GM18519 (cell line): ENCODE measurements at regions not wholly inside any gene's neighbourhood (a gene's known extent, or its start where the extent isn't known, plus 50 kb on each side); places are given as distances from the start of the nearest gene placed in this dataset.
"Not testable (repeated sequence)": the region's sequence is repeated elsewhere in the genome, so short reads cannot be mapped to it uniquely, and the experiment has no call there.

Source experiments
- ATAC-seq: cut with Tn5 transposase; IDR thresholded peaks from one replicate; pipeline ENCODE4 v1.9.1; 2021; ENCODE audit warnings: mild to moderate bottlenecking, moderate library complexity; ENCODE audit not compliant: unreplicated experiment, low FRiP score

GRCh38 chr10:108639010-108639409, 1284.3 kb downstream of the XPNPEP1 start:
- no peak for ATAC-seq

GRCh38 chr10:108638225-108638624, 1285.1 kb downstream of the XPNPEP1 start:
- no peak for ATAC-seq

GRCh38 chr10:108633046-108633445, 1290.3 kb downstream of the XPNPEP1 start:
- ATAC-seq = no peak

GRCh38 chr10:108632144-108632543, 1291.2 kb downstream of the XPNPEP1 start:
- no peak for ATAC-seq

GRCh38 chr10:108631332-108631731, 1292.0 kb downstream of the XPNPEP1 start:
- peak; percentile 93 for ATAC-seq

- no peak for ATAC-seq
Measured at GRCh38 chr10:108629834-108630233, 1293.5 kb downstream of the XPNPEP1 start.

GRCh38 chr10:108624052-108624451, 1299.3 kb downstream of the XPNPEP1 start:
- no peak for ATAC-seq

GRCh38 chr10:108620821-108621534, 1302.3 kb downstream of the XPNPEP1 start:
- ATAC-seq = no peak

GRCh38 chr10:108616559-108617285, 1306.6 kb downstream of the XPNPEP1 start:
- peak; percentile 42 for ATAC-seq

GRCh38 chr10:108615576-108616320, 1307.6 kb downstream of the XPNPEP1 start:
- no peak for ATAC-seq

GRCh38 chr10:108612485-108612884, 1310.8 kb downstream of the XPNPEP1 start:
- ATAC-seq = no peak

GRCh38 chr10:108608860-108609259, 1314.5 kb downstream of the XPNPEP1 start:
- no peak for ATAC-seq

GRCh38 chr10:108601851-108602250, 1321.5 kb downstream of the XPNPEP1 start:
- no peak for ATAC-seq

GRCh38 chr10:108600511-108600910, 1322.8 kb downstream of the XPNPEP1 start:
- ATAC-seq = not testable (repeated sequence)

- not testable (repeated sequence) for ATAC-seq
Measured at GRCh38 chr10:108599317-108599716, 1324.0 kb downstream of the XPNPEP1 start.

- ATAC-seq = no peak
Measured at GRCh38 chr10:108598831-108599230, 1324.5 kb downstream of the XPNPEP1 start.

GRCh38 chr10:108598320-108598695, 1325.0 kb downstream of the XPNPEP1 start:
- no peak for ATAC-seq

- no peak for ATAC-seq
Measured at GRCh38 chr10:108597657-108598319, 1325.5 kb downstream of the XPNPEP1 start.

- ATAC-seq = no peak
Measured at GRCh38 chr10:108597031-108597430, 1326.3 kb downstream of the XPNPEP1 start.

- ATAC-seq = no peak
Measured at GRCh38 chr10:108592956-108593355, 1330.4 kb downstream of the XPNPEP1 start.

GRCh38 chr10:108591417-108591816, 1331.9 kb downstream of the XPNPEP1 start:
- ATAC-seq = no peak
